ENCODE measurements at regions not wholly inside any gene's neighbourhood (a gene's known extent, or its start where the extent isn't known, plus 50 kb on each side); places are given as distances from the start of the nearest gene placed in this dataset.

GRCh38 chr11:95692526-95693260, 96.9 kb downstream of the FAM76B start:
- peak; percentile 31 for DNase-seq (ENCODE audit: low read depth)

- DNase-seq (ENCODE audit: low read depth): no peak
These were observed 99.5 kb downstream of the FAM76B start for GRCh38 chr11:95690100-95690499.

- no peak for DNase-seq (ENCODE audit: low read depth)
These were observed 100.9 kb downstream of the FAM76B start for GRCh38 chr11:95688501-95689222.

GRCh38 chr11:95688015-95688414, 101.6 kb downstream of the FAM76B start:
- no peak for DNase-seq (ENCODE audit: low read depth)

- DNase-seq (ENCODE audit: low read depth): no peak
These were observed 103.3 kb downstream of the FAM76B start for GRCh38 chr11:95686265-95686664.

GRCh38 chr11:95684701-95685100, 104.9 kb downstream of the FAM76B start:
- DNase-seq (ENCODE audit: low read depth): no peak

- no peak for DNase-seq (ENCODE audit: low read depth)
These were observed 105.4 kb downstream of the FAM76B start for GRCh38 chr11:95684170-95684569.

- no peak for DNase-seq (ENCODE audit: low read depth)
These were observed 107.0 kb downstream of the FAM76B start for GRCh38 chr11:95682552-95682951.

GRCh38 chr11:95680169-95680929, 109.2 kb downstream of the FAM76B start:
- no peak for DNase-seq (ENCODE audit: low read depth)

- no peak for DNase-seq (ENCODE audit: low read depth)
These were observed 110.6 kb downstream of the FAM76B start for GRCh38 chr11:95678988-95679387.

GRCh38 chr11:95676308-95676707, 113.3 kb downstream of the FAM76B start:
- no peak for DNase-seq (ENCODE audit: low read depth)

GRCh38 chr11:95675585-95675984, 114.0 kb downstream of the FAM76B start:
- DNase-seq (ENCODE audit: low read depth): no peak

- DNase-seq (ENCODE audit: low read depth): no peak
These were observed 114.8 kb downstream of the FAM76B start for GRCh38 chr11:95674657-95675358.

- no peak for DNase-seq (ENCODE audit: low read depth)
These were observed 117.8 kb downstream of the FAM76B start for GRCh38 chr11:95671768-95672167.

GRCh38 chr11:95668131-95668530, 121.5 kb downstream of the FAM76B start:
- DNase-seq (ENCODE audit: low read depth): no peak

GRCh38 chr11:95661162-95661561, 128.4 kb downstream of the FAM76B start:
- no peak for DNase-seq (ENCODE audit: low read depth)

- DNase-seq (ENCODE audit: low read depth): no peak
These were observed 129.5 kb downstream of the FAM76B start for GRCh38 chr11:95660038-95660437.

GRCh38 chr11:95659088-95659487, 130.5 kb downstream of the FAM76B start:
- DNase-seq (ENCODE audit: low read depth): no peak

- no peak for DNase-seq (ENCODE audit: low read depth)
These were observed 134.0 kb downstream of the FAM76B start for GRCh38 chr11:95655536-95655935.

GRCh38 chr11:95653680-95654079, 135.9 kb downstream of the FAM76B start:
- no peak for DNase-seq (ENCODE audit: low read depth)

- DNase-seq (ENCODE audit: low read depth): no peak
These were observed 136.5 kb downstream of the FAM76B start for GRCh38 chr11:95653099-95653498.

GRCh38 chr11:95652002-95652472, 137.5 kb downstream of the FAM76B start:
- DNase-seq (ENCODE audit: low read depth): no peak

Data from HS-27A (cell line).